ENCODE measurements at regions not wholly inside any gene's neighbourhood (a gene's known extent, or its start where the extent isn't known, plus 50 kb on each side); places are given as distances from the start of the nearest gene placed in this dataset.

- no peaks in the 10 kb centered on the region for H3K9me3 ChIP-seq (ENCODE audit: control insufficient read depth in 2 of 2, low read length in 2 of 2)
- H3K4me1 ChIP-seq (ENCODE audit: control insufficient read depth, insufficient read depth, low read length, poor library complexity, severe bottlenecking): no peaks in the 10 kb centered on the region
- H3K27ac Mint-ChIP-seq: no peak overlapping the region
- no peak overlapping the region for H3K4me3 Mint-ChIP-seq
- no peak overlapping the region for H3K4me3 ChIP-seq (ENCODE audit: low read depth, low read length)
- H3K4me1 Mint-ChIP-seq: no peaks in the 10 kb centered on the region
- H3K27ac ChIP-seq (ENCODE audit: insufficient read depth, low read length, poor library complexity, severe bottlenecking): no peak overlapping the region
- ATAC-seq (ENCODE audit: low read depth in 2 of 2) (no peak), DNase-seq (no peak)
- H3K36me3 ChIP-seq (ENCODE audit: control insufficient read depth, insufficient read depth, low read length): no peaks in the 10 kb centered on the region
- no peaks in the 10 kb centered on the region for H3K27me3 ChIP-seq (ENCODE audit: control insufficient read depth, insufficient read depth, low read length)
- peaks cover 5% of the 10 kb centered on the region for H3K27me3 Mint-ChIP-seq
- no peaks in the 10 kb centered on the region for H3K36me3 Mint-ChIP-seq
- no peaks in the 10 kb centered on the region for H3K9me3 Mint-ChIP-seq
These were observed 136.1 kb downstream of the ANKRD60 start for GRCh38 chr20:58092353-58092752.

GRCh38 chr20:58091810-58092209 is 136.6 kb downstream of the ANKRD60 start:
- no peaks in the 10 kb centered on the region for H3K36me3 Mint-ChIP-seq
- no peak overlapping the region for H3K4me3 Mint-ChIP-seq
- Histone ChIP-seq H3K36me3 (ENCODE audit: control insufficient read depth, insufficient read depth, low read length) (no peaks in the 10 kb centered on the region), H3K9me3 (ENCODE audit: control insufficient read depth in 2 of 2, low read length in 2 of 2) (no peaks in the 10 kb centered on the region), H3K27me3 (ENCODE audit: control insufficient read depth, insufficient read depth, low read length) (no peaks in the 10 kb centered on the region), H3K27ac (ENCODE audit: insufficient read depth, low read length, poor library complexity, severe bottlenecking) (no peak overlapping the region), H3K4me1 (ENCODE audit: control insufficient read depth, insufficient read depth, low read length, poor library complexity, severe bottlenecking) (no peaks in the 10 kb centered on the region), H3K4me3 (ENCODE audit: low read depth, low read length) (no peak overlapping the region)
- ATAC-seq (ENCODE audit: low read depth in 2 of 2): no peak
- no peak overlapping the region for H3K27ac Mint-ChIP-seq
- no peaks in the 10 kb centered on the region for H3K4me1 Mint-ChIP-seq
- no peaks in the 10 kb centered on the region for H3K9me3 Mint-ChIP-seq
- no peak for DNase-seq
- H3K27me3 Mint-ChIP-seq: peaks cover 5% of the 10 kb centered on the region

- Mint-ChIP-seq H3K4me1 (no peaks in the 10 kb centered on the region), H3K4me3 (no peak overlapping the region), H3K36me3 (no peaks in the 10 kb centered on the region), H3K27me3 (peaks cover 5% of the 10 kb centered on the region), H3K27ac (no peak overlapping the region), H3K9me3 (peaks cover 0 to 1% (median 0%) of the 10 kb centered on the region in 7 donors)
- H3K27ac ChIP-seq (ENCODE audit: insufficient read depth, low read length, poor library complexity, severe bottlenecking): no peak overlapping the region
- no peaks in the 10 kb centered on the region for H3K9me3 ChIP-seq (ENCODE audit: control insufficient read depth in 2 of 2, low read length in 2 of 2)
- H3K27me3 ChIP-seq (ENCODE audit: control insufficient read depth, insufficient read depth, low read length): no peaks in the 10 kb centered on the region
- no peak for DNase-seq
- no peaks in the 10 kb centered on the region for H3K4me1 ChIP-seq (ENCODE audit: control insufficient read depth, insufficient read depth, low read length, poor library complexity, severe bottlenecking)
- H3K36me3 ChIP-seq (ENCODE audit: control insufficient read depth, insufficient read depth, low read length): no peaks in the 10 kb centered on the region
- no peak overlapping the region for H3K4me3 ChIP-seq (ENCODE audit: low read depth, low read length)
- ATAC-seq (ENCODE audit: low read depth in 2 of 2): no peak
These were observed 138.3 kb downstream of the ANKRD60 start for GRCh38 chr20:58090161-58090560.

GRCh38 chr20:58088625-58089024 is 139.8 kb downstream of the ANKRD60 start:
- Mint-ChIP-seq H3K4me3 (no peak overlapping the region), H3K9me3 (peaks cover 0 to 1% (median 0%) of the 10 kb centered on the region in 7 donors), H3K36me3 (no peaks in the 10 kb centered on the region), H3K27ac (no peak overlapping the region), H3K4me1 (no peaks in the 10 kb centered on the region), H3K27me3 (peaks cover 3% of the 10 kb centered on the region)
- Histone ChIP-seq H3K9me3 (ENCODE audit: control insufficient read depth in 2 of 2, low read length in 2 of 2) (no peaks in the 10 kb centered on the region), H3K36me3 (ENCODE audit: control insufficient read depth, insufficient read depth, low read length) (no peaks in the 10 kb centered on the region), H3K4me1 (ENCODE audit: control insufficient read depth, insufficient read depth, low read length, poor library complexity, severe bottlenecking) (no peaks in the 10 kb centered on the region), H3K27me3 (ENCODE audit: control insufficient read depth, insufficient read depth, low read length) (no peaks in the 10 kb centered on the region), H3K27ac (ENCODE audit: insufficient read depth, low read length, poor library complexity, severe bottlenecking) (no peak overlapping the region), H3K4me3 (ENCODE audit: low read depth, low read length) (no peak overlapping the region)
- ATAC-seq (ENCODE audit: low read depth in 2 of 2) (no peak), DNase-seq (no peak)

- Mint-ChIP-seq H3K27me3 (no peaks in the 10 kb centered on the region), H3K4me3 (no peak overlapping the region), H3K4me1 (no peaks in the 10 kb centered on the region), H3K27ac (no peak overlapping the region), H3K36me3 (no peaks in the 10 kb centered on the region), H3K9me3 (peaks cover 0 to 1% (median 0%) of the 10 kb centered on the region in 7 donors)
- Histone ChIP-seq H3K4me1 (ENCODE audit: control insufficient read depth, insufficient read depth, low read length, poor library complexity, severe bottlenecking) (no peaks in the 10 kb centered on the region), H3K27ac (ENCODE audit: insufficient read depth, low read length, poor library complexity, severe bottlenecking) (no peak overlapping the region), H3K9me3 (ENCODE audit: control insufficient read depth in 2 of 2, low read length in 2 of 2) (no peaks in the 10 kb centered on the region), H3K4me3 (ENCODE audit: low read depth, low read length) (no peak overlapping the region), H3K36me3 (ENCODE audit: control insufficient read depth, insufficient read depth, low read length) (no peaks in the 10 kb centered on the region), H3K27me3 (ENCODE audit: control insufficient read depth, insufficient read depth, low read length) (no peaks in the 10 kb centered on the region)
- DNase-seq (no peak), ATAC-seq (ENCODE audit: low read depth in 2 of 2) (no peak)
These were observed 140.3 kb downstream of the ANKRD60 start for GRCh38 chr20:58088105-58088504.

- no peak for ATAC-seq (ENCODE audit: low read depth in 2 of 2)
- no peaks in the 10 kb centered on the region for H3K4me1 Mint-ChIP-seq
These were observed 140.9 kb downstream of the ANKRD60 start for GRCh38 chr20:58087562-58087858.

GRCh38 chr20:58086763-58087561 is 141.5 kb downstream of the ANKRD60 start:
- peaks cover 4% of the 10 kb centered on the region for H3K27me3 Mint-ChIP-seq
- H3K4me1 ChIP-seq (ENCODE audit: control insufficient read depth, insufficient read depth, low read length, poor library complexity, severe bottlenecking): no peaks in the 10 kb centered on the region
- no peaks in the 10 kb centered on the region for H3K36me3 ChIP-seq (ENCODE audit: control insufficient read depth, insufficient read depth, low read length)
- peaks cover 0 to 1% (median 0%) of the 10 kb centered on the region in 7 donors for H3K9me3 Mint-ChIP-seq
- no peaks in the 10 kb centered on the region for H3K4me1 Mint-ChIP-seq
- no peaks in the 10 kb centered on the region for H3K9me3 ChIP-seq (ENCODE audit: control insufficient read depth in 2 of 2, low read length in 2 of 2)
- DNase-seq: peak in 1 of 3 donors; percentile 2
- H3K27ac ChIP-seq (ENCODE audit: insufficient read depth, low read length, poor library complexity, severe bottlenecking): no peak overlapping the region
- no peak overlapping the region for H3K4me3 Mint-ChIP-seq
- H3K27ac Mint-ChIP-seq: no peak overlapping the region
- H3K27me3 ChIP-seq (ENCODE audit: control insufficient read depth, insufficient read depth, low read length): no peaks in the 10 kb centered on the region
- no peaks in the 10 kb centered on the region for H3K36me3 Mint-ChIP-seq
- no peak overlapping the region for H3K4me3 ChIP-seq (ENCODE audit: low read depth, low read length)
- ATAC-seq (ENCODE audit: low read depth in 2 of 2): no peak

More at GRCh38 chr20:58087562-58087858, 140.9 kb downstream of the ANKRD60 start:
- no peaks in the 10 kb centered on the region for H3K4me1 ChIP-seq (ENCODE audit: control insufficient read depth, insufficient read depth, low read length, poor library complexity, severe bottlenecking)
- Mint-ChIP-seq H3K4me3 (no peak overlapping the region), H3K27me3 (no peaks in the 10 kb centered on the region), H3K27ac (no peak overlapping the region), H3K9me3 (peaks cover 0 to 1% (median 0%) of the 10 kb centered on the region in 7 donors), H3K36me3 (no peaks in the 10 kb centered on the region)
- H3K9me3 ChIP-seq (ENCODE audit: control insufficient read depth in 2 of 2, low read length in 2 of 2): no peaks in the 10 kb centered on the region
- H3K27ac ChIP-seq (ENCODE audit: insufficient read depth, low read length, poor library complexity, severe bottlenecking): no peak overlapping the region
- DNase-seq: no peak
- no peaks in the 10 kb centered on the region for H3K36me3 ChIP-seq (ENCODE audit: control insufficient read depth, insufficient read depth, low read length)
- H3K4me3 ChIP-seq (ENCODE audit: low read depth, low read length): no peak overlapping the region
- no peaks in the 10 kb centered on the region for H3K27me3 ChIP-seq (ENCODE audit: control insufficient read depth, insufficient read depth, low read length)

GRCh38 chr20:58084966-58085365 is 143.5 kb downstream of the ANKRD60 start:
- Mint-ChIP-seq H3K27ac (no peak overlapping the region), H3K27me3 (peaks cover 6% of the 10 kb centered on the region), H3K4me1 (no peaks in the 10 kb centered on the region), H3K36me3 (no peaks in the 10 kb centered on the region), H3K9me3 (peaks cover 0 to 1% (median 0%) of the 10 kb centered on the region in 7 donors), H3K4me3 (no peak overlapping the region)
- Histone ChIP-seq H3K36me3 (ENCODE audit: control insufficient read depth, insufficient read depth, low read length) (no peaks in the 10 kb centered on the region), H3K4me3 (ENCODE audit: low read depth, low read length) (no peak overlapping the region), H3K4me1 (ENCODE audit: control insufficient read depth, insufficient read depth, low read length, poor library complexity, severe bottlenecking) (no peaks in the 10 kb centered on the region), H3K27me3 (ENCODE audit: control insufficient read depth, insufficient read depth, low read length) (no peaks in the 10 kb centered on the region), H3K9me3 (ENCODE audit: control insufficient read depth in 2 of 2, low read length in 2 of 2) (no peaks in the 10 kb centered on the region), H3K27ac (ENCODE audit: insufficient read depth, low read length, poor library complexity, severe bottlenecking) (no peak overlapping the region)
- ATAC-seq (ENCODE audit: low read depth in 2 of 2) (no peak), DNase-seq (no peak)

All from CD4-positive, CD25-positive, alpha-beta regulatory T cell (primary cell).